H9 (cell line): ENCODE measurements at regions not wholly inside any gene's neighbourhood (a gene's known extent, or its start where the extent isn't known, plus 50 kb on each side); places are given as distances from the start of the nearest gene placed in this dataset.

Source experiments
- DNase-seq: peaks from one replicate; pipeline ENCODE4 v3.0.0-alpha.2; 2017
- H2AFZ ChIP-seq: one replicate; pipeline ENCODE4 v1.6.1; 2013; ENCODE audit warnings: mild to moderate bottlenecking, low read length, control low read depth, moderate library complexity
- H2AK5ac ChIP-seq: 2 replicates; pipeline ENCODE4 v1.6.1; 2013; ENCODE audit warnings: low read length, control low read depth, mixed read lengths; ENCODE audit not compliant: insufficient read length
- H2BK120ac ChIP-seq: one replicate; pipeline ENCODE4 v1.6.1; 2013; ENCODE audit warnings: low read depth, mild to moderate bottlenecking, low read length, control low read depth, inconsistent platforms; ENCODE audit not compliant: poor library complexity, severe bottlenecking
- H2BK12ac ChIP-seq: 2 replicates; pipeline ENCODE4 v1.6.1; 2013; ENCODE audit warnings: low read length, control low read depth, mixed read lengths, low read depth; ENCODE audit not compliant: insufficient read length
- H2BK15ac ChIP-seq: 2 replicates; pipeline ENCODE4 v1.6.1; 2013; ENCODE audit warnings: low read depth, low read length, control low read depth
- H2BK20ac ChIP-seq: one replicate; pipeline ENCODE4 v1.6.1; 2013; ENCODE audit warnings: low read depth, mild to moderate bottlenecking, low read length, control low read depth, inconsistent platforms; ENCODE audit not compliant: poor library complexity, severe bottlenecking
- H2BK5ac ChIP-seq: 2 replicates; pipeline ENCODE4 v1.6.1; 2013; ENCODE audit warnings: low read length, control low read depth, mixed read lengths; ENCODE audit not compliant: insufficient read length
- H3K14ac ChIP-seq: 2 replicates; pipeline ENCODE4 v1.6.1; 2013; ENCODE audit warnings: low read length, control low read depth; ENCODE audit not compliant: insufficient read depth
- H3K18ac ChIP-seq: 2 replicates; pipeline ENCODE4 v1.6.1; 2013; ENCODE audit warnings: low read depth, mild to moderate bottlenecking, mixed read lengths, low read length, control low read depth; ENCODE audit not compliant: insufficient read length
- H3K23ac ChIP-seq: 2 replicates; pipeline ENCODE4 v1.6.1; 2013; ENCODE audit warnings: low read length, control low read depth, mixed read lengths, low read depth; ENCODE audit not compliant: insufficient read length
- H3K23me2 ChIP-seq: 2 replicates; pipeline ENCODE4 v1.6.1; 2013; ENCODE audit warnings: low read depth, mild to moderate bottlenecking, mixed read lengths, low read length, control low read depth; ENCODE audit not compliant: insufficient read length, poor library complexity, severe bottlenecking
- H3K27ac ChIP-seq: 2 replicates; pipeline ENCODE4 v1.5.1; 2013; ENCODE audit warnings: low read length, control low read depth, mixed read lengths, low read depth; ENCODE audit not compliant: insufficient read length
- H3K27me3 ChIP-seq: 2 replicates; pipeline ENCODE4 v1.6.1; 2013; ENCODE audit warnings: low read length, control low read depth, inconsistent platforms; ENCODE audit not compliant: insufficient read depth
- H3K4ac ChIP-seq: 2 replicates; pipeline ENCODE4 v1.6.1; 2013; ENCODE audit warnings: low read depth, mild to moderate bottlenecking, control low read depth, inconsistent platforms, low read length, moderate library complexity
- H3K4me1 ChIP-seq: 2 replicates; pipeline ENCODE4 v1.6.1; 2013; ENCODE audit warnings: low read length, control low read depth, inconsistent platforms; ENCODE audit not compliant: insufficient read depth
- H3K4me2 ChIP-seq: 2 replicates; pipeline ENCODE4 v1.6.1; 2013; ENCODE audit warnings: low read length, control low read depth, mixed read lengths; ENCODE audit not compliant: insufficient read length, insufficient read depth
- H3K56ac ChIP-seq: 2 replicates; pipeline ENCODE4 v1.6.1; 2013; ENCODE audit warnings: low read depth, mild to moderate bottlenecking, mixed read lengths, low read length, control low read depth; ENCODE audit not compliant: insufficient read length
- H3K79me1 ChIP-seq: 2 replicates; pipeline ENCODE4 v1.6.1; 2013; ENCODE audit warnings: low read depth, mild to moderate bottlenecking, moderate library complexity, low read length, control low read depth, inconsistent platforms; ENCODE audit not compliant: insufficient read depth, poor library complexity, severe bottlenecking
- H3K79me2 ChIP-seq: 2 replicates; pipeline ENCODE4 v1.6.1; 2013; ENCODE audit warnings: low read length, control low read depth, inconsistent platforms; ENCODE audit not compliant: insufficient read depth
- H3K9ac ChIP-seq: 2 replicates; pipeline ENCODE4 v1.6.1; 2013; ENCODE audit warnings: low read length, control low read depth, mixed read lengths; ENCODE audit not compliant: insufficient read length; ENCODE audit errors: extremely low read depth
- H3K9me3 ChIP-seq: one replicate; pipeline ENCODE4 v1.6.1; 2013; ENCODE audit warnings: low read depth, low read length, inconsistent platforms; ENCODE audit not compliant: control insufficient read depth
- H3T11ph ChIP-seq: one replicate; pipeline ENCODE4 v1.6.1; 2013; ENCODE audit warnings: mild to moderate bottlenecking, low read length, control low read depth, inconsistent platforms
- H4K20me1 ChIP-seq: one replicate; pipeline ENCODE4 v1.6.1; 2013; ENCODE audit not compliant: control insufficient read depth, insufficient read length, insufficient read depth
- H4K5ac ChIP-seq: 2 replicates; pipeline ENCODE4 v1.6.1; 2013; ENCODE audit warnings: low read depth, mild to moderate bottlenecking, mixed read lengths, low read length, control low read depth; ENCODE audit not compliant: insufficient read length
- H4K8ac ChIP-seq: replicated peaks from 2 replicates; pipeline ENCODE4 v1.6.1; 2013; ENCODE audit warnings: low read length, control low read depth, mixed read lengths, low read depth; ENCODE audit not compliant: insufficient read length
- H4K91ac ChIP-seq: 2 replicates; pipeline ENCODE4 v1.6.1; 2013; ENCODE audit warnings: low read depth, mild to moderate bottlenecking, moderate library complexity, mixed read lengths, low read length, control low read depth; ENCODE audit not compliant: insufficient read length
- H3K27ac Mint-ChIP-seq, 3 experiments: 2 replicates in 2 of 3; 3 replicates in 1 of 3; pipeline ENCODE4 v1.8.0; 2020 to 2021; ENCODE audit warnings: mixed read lengths in 3 of 3, mild to moderate bottlenecking in 1 of 3, moderate library complexity in 1 of 3
- H3K27me3 Mint-ChIP-seq: 2 replicates; pipeline ENCODE4 v1.8.0; 2021; ENCODE audit warnings: low read depth, mild to moderate bottlenecking, moderate library complexity, mixed read lengths
- H3K36me3 Mint-ChIP-seq, 3 experiments: 2 replicates in 2 of 3; 3 replicates in 1 of 3; pipeline ENCODE4 v1.8.0; 2020 to 2021; ENCODE audit warnings: low read depth in 3 of 3, mixed read lengths in 3 of 3; ENCODE audit not compliant: insufficient read depth in 1 of 3
- H3K4me1 Mint-ChIP-seq, 2 experiments: 2 replicates each; pipeline ENCODE4 v1.8.0; 2020; ENCODE audit warnings: mixed read lengths in 2 of 2
- H3K4me3 Mint-ChIP-seq, 2 experiments: 2 replicates in 1 of 2; 3 replicates in 1 of 2; pipeline ENCODE4 v1.8.0; 2020 to 2021; ENCODE audit warnings: mild to moderate bottlenecking in 2 of 2, mixed read lengths in 2 of 2, moderate library complexity in 1 of 2
- H3K9me3 Mint-ChIP-seq, 2 experiments: 2 replicates in 1 of 2; 3 replicates in 1 of 2; pipeline ENCODE4 v1.8.0; 2020; ENCODE audit warnings: mild to moderate bottlenecking in 2 of 2, mixed read lengths in 2 of 2, moderate library complexity in 1 of 2
- CTCF ChIP-seq: fragments of 200-600 bp; sonication (generic); conservative IDR thresholded peaks from 3 replicates; pipeline ENCODE4 v1.8.0; 2021; ENCODE audit warnings: antibody characterized with exemption, mild to moderate bottlenecking

- Histone ChIP-seq H2AK5ac (no peak overlapping the region), H3K23me2 (no peaks in the 10 kb centered on the region), H2BK15ac (no peak overlapping the region), H2BK20ac (no peak overlapping the region), H4K5ac (no peak overlapping the region), H4K91ac (no peak overlapping the region), H4K20me1 (no peaks in the 10 kb centered on the region), H2AFZ (no peak overlapping the region), H3K14ac (no peak overlapping the region), H3K79me2 (no peaks in the 10 kb centered on the region), H3K18ac (no peak overlapping the region), H3K9ac (no peak overlapping the region), H2BK12ac (no peak overlapping the region), H4K8ac (no peak overlapping the region), H3K23ac (no peak overlapping the region), H3K9me3 (no peaks in the 10 kb centered on the region), H2BK120ac (no peak overlapping the region), H3K4me1 (no peaks in the 10 kb centered on the region), H3K27me3 (peaks cover 2% of the 10 kb centered on the region; the same call in 1 of the 2 replicates), H3K4me2 (no peak overlapping the region), H2BK5ac (no peak overlapping the region), H3K4ac (no peak overlapping the region), H3K27ac (no peak overlapping the region), H3T11ph (no peak overlapping the region), H3K79me1 (no peaks in the 10 kb centered on the region), H3K56ac (no peak overlapping the region)
- H3K27me3 Mint-ChIP-seq: peaks cover 55% of the 10 kb centered on the region
- H3K4me1 Mint-ChIP-seq: peaks cover 8 to 11% of the 10 kb centered on the region in 2 experiments; a peak in 3 of 4 replicates
- H3K9me3 Mint-ChIP-seq: peaks cover 3 to 7% of the 10 kb centered on the region in 2 experiments; a peak in 3 of 5 replicates
- H3K36me3 Mint-ChIP-seq: peaks cover 0 to 2% (median 0%) of the 10 kb centered on the region in 3 experiments; a peak in 2 of 7 replicates
- H3K4me3 Mint-ChIP-seq: no peak overlapping the region
- H3K27ac Mint-ChIP-seq: no peak overlapping the region
- DNase-seq: no peak
- no peak for TF ChIP-seq CTCF
Measured at GRCh38 chr3:14599488-14599887, 52.1 kb upstream of the CCDC174 start.
